GM19238 (cell line): ENCODE measurements at regions not wholly inside any gene's neighbourhood (a gene's known extent, or its start where the extent isn't known, plus 50 kb on each side); places are given as distances from the start of the nearest gene placed in this dataset.
"Not testable (repeated sequence)": the region's sequence is repeated elsewhere in the genome, so short reads cannot be mapped to it uniquely, and the experiment has no call there.

Experiments used
- DNase-seq: peaks from one replicate; pipeline ENCODE4 v3.0.0; 2011; ENCODE audit warnings: low spot score; ENCODE audit not compliant: insufficient read length

GRCh38 chr6:21282360-21282759, 311.2 kb upstream of the SOX4 start:
- DNase-seq, result not testable (repeated sequence)

- no peak for DNase-seq
Measured at GRCh38 chr6:21284166-21284565, 309.4 kb upstream of the SOX4 start.

DNA sequence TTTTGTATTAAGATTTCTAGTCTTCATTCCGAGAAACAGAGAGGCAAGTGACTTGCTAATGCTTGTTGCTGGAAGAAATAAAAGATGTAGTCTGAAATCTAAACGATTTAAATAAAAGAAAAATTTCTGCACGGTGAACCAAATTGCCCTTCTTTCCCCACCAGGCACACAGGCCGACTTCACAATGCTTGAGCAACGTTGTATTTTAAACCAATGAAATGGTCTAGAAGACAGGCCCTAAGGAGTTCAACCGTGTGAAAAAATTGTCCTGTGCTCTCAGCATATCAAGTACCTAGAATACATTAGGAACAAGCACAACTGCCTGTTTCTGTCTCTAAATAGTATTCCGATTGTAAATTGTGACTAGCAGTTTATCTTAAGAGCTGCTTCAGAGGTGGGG, 308.8 kb upstream of the SOX4 start:
- DNase-seq, result no peak

- no peak for DNase-seq
Measured at GRCh38 chr6:21294144-21294543, 299.4 kb upstream of the SOX4 start.

DNA sequence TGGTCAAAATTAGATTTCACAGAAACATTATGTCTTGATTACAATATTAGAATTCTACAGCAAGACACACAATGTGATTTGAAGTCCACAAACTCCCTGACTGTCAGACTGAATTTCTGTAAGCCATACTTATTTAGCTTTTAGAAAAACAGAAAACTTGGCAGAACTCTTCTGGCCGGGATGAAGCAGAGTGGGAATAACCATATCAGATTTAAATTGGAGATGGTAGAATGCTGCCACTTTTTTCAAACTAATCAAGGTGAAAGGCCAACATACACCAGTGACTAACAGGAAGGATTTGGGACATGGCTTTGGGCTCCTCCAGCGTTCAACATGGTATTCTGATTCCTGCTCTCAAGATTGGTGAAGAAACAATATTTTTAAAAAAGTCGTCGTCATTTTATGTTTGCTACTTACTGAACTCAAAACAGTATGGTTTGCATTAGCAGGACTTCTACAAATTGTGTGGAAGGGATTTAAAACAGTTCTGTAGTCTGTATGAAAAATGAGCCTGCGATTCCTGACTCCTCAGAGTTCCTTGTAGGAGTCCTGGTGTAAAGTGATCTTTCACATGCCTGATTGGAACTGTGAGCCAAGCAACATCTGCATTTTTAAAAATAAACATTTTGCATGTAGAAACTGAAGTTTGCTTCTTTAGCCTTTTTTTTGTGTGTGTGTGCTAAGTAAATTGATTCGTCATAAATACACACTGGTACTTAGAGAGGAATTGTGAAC, 297.9 kb upstream of the SOX4 start:
- no peak for DNase-seq

- DNase-seq, result no peak
Measured at GRCh38 chr6:21297665-21298064, 295.9 kb upstream of the SOX4 start.

GRCh38 chr6:21299216-21299615, 294.3 kb upstream of the SOX4 start:
- no peak for DNase-seq

- no peak for DNase-seq
Measured at GRCh38 chr6:21300439-21300838, 293.1 kb upstream of the SOX4 start.

- no peak for DNase-seq
Measured at GRCh38 chr6:21305893-21306332, 287.6 kb upstream of the SOX4 start.

- no peak for DNase-seq
Measured at GRCh38 chr6:21306546-21306945, 287.0 kb upstream of the SOX4 start.

- DNase-seq, result no peak
Measured at GRCh38 chr6:21309807-21310221, 283.7 kb upstream of the SOX4 start.

GRCh38 chr6:21310568-21311140, 282.9 kb upstream of the SOX4 start:
- no peak for DNase-seq

DNA sequence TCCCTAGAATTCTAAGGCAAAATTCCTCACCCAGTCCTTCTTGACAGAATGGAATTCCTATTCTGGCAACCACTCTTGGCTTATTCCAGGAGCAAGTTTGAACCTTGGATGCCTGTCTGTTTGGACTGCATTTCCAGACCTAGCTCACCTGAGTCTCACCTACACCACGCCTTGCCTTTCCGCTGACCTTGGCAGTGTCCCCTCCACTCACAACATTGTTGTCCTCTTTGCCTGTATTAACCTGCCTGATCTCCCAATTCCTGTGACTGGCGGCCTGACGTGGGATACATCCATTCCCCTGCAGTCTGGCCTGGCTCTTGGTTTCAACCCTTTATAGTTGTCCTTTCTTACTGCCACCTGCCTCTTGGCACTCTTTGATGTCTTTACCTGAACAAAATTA, 281.4 kb upstream of the SOX4 start:
- DNase-seq, result no peak

DNA sequence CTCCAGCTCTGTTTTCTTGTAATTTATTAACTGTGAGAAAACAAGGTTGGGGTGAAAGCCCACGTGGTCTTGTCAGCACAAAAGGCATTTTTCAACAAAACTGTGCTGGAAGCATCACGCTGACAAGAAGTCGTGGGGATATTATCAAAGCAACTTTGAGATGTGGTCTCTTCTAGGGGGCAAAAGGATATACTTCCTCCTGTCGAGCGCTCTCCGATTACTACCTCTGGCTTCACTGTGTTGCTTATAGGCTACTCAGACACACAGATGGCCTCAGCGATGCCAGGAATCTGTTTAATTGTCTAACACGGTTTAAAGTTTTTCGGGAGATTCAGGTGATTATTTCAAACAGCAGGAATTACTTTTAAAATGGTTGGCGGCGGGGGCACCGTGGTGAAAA, 275.9 kb upstream of the SOX4 start:
- no peak for DNase-seq

GRCh38 chr6:21321076-21321475, 272.5 kb upstream of the SOX4 start:
- DNase-seq, result no peak

DNA sequence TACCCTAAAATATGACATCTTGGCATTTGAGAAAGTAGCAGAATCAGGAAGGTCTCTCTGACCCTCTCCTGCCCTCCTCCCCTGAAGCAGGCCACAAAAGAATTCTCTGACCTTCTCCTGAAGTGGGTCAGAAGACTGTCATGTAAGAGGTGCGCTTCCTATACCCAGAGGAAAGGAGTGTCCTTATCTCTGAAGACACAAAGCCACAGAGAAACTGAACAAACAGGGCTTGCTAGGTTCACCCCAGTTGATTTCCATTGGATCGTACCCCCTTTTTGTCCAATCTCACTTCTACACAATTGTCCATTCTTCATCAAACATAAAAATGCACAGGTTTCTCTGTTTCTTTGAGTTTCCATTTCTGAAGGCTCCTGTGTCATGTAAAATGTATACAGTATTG, 272.0 kb upstream of the SOX4 start:
- no peak for DNase-seq

DNA sequence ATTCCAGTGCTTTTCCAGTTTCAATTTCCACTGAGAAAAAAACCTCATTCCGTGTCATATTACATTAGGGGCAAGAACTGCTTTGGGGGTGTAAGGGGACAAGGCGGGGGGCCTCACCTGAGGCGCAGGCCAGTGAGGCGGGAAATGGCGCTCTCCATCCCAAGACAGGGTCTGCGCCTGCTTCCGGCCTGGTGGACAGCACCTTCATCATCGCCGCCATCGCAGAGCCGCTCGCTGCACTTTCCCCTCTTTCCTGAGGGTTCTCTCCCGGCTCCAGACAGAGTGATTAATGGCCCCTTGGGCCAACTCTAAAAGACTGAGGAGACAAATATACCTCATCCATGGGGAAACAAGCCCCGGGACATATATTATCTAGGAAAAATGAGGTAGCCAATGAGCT, 270.0 kb upstream of the SOX4 start:
- DNase-seq, result no peak

DNA sequence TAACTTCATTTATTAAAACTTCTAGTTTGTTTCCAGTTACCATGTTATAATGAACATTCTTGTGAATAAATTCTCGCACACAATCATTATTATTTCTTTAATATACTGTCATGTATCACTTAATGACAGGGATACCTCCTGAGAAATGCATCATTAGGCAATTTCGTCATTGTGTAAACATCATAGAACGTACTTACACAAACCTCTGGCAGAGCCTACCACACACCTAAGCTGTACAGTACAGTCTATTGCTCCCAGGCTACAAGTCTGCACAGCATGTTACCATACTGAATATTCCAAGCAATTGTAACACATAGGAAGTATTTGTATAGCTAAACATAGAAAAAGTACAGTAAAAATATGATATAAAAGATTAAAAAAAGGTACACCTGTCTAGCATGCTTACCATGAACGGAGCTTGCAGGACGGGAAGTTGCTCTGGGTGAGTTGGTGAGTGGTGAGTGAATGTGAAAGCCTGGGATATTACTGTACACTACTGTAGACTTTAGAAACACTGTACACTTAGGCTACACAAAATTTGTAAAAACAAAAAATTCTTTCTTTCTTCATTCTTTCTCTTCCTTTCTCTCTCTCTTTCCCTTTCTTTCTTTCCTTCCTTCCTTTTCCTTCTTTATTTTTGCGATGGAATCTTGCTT, 268.2 kb upstream of the SOX4 start:
- DNase-seq, result no peak

- no peak for DNase-seq
Measured at GRCh38 chr6:21327326-21328112, 266.0 kb upstream of the SOX4 start.

- no peak for DNase-seq
Measured at GRCh38 chr6:21331235-21331634, 262.3 kb upstream of the SOX4 start.

DNA sequence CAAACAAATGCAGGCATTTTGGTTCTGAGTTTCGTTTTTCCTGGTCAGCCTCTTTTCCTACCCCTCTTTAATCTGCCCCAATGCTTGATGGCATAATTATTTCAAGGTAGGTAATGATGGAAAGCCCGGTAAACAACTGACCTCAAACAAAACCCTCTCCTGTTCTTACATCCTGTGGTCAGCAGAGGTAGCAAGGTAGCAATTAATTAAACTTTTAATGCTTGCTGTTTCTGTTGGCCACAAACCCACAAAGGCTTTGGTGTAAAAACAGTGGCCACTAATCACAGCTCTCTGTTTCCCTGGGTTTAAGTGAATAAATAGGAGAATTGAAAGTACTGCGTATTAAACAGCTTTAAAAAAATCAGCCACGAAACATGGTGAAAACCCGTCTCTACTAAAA, 261.5 kb upstream of the SOX4 start:
- no peak for DNase-seq

DNA sequence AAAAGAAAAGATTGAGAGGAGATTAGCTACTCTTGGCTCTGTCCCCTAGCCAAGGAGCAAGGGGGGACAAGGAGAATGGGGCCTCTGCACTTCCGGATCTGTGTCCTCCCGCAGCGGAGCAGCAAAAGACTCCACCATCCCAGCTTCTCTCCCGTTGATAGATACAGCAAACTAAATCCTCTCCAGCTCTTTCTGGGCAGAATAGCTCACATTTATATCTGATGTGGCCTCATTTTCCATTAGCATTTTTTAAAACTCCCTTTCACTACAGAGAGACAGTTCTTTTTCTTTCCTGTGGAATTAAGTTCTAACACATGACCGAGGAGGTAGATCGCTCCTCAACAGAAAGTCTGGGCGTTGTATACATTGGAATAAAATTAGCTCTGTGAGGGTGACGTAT, 260.9 kb upstream of the SOX4 start:
- DNase-seq, result no peak
